Kidney glomerular epithelial cell (primary cell): ENCODE measurements at regions not wholly inside any gene's neighbourhood (a gene's known extent, or its start where the extent isn't known, plus 50 kb on each side); places are given as distances from the start of the nearest gene placed in this dataset.

Experiments used
- DNase-seq: peaks from one replicate; lab custom pipeline; 2025; lab: John Stamatoyannopoulos, UW

- no peak for DNase-seq
These were observed 50.5 kb upstream of the LRRC1 start for GRCh38 chr6:53744321-53744720.

GRCh38 chr6:53741034-53741823, 53.6 kb upstream of the LRRC1 start:
- DNase-seq, result no peak

- no peak for DNase-seq
These were observed 57.1 kb upstream of the LRRC1 start for GRCh38 chr6:53737746-53738145.

GRCh38 chr6:53735896-53736295, 58.9 kb upstream of the LRRC1 start:
- DNase-seq, result no peak

- DNase-seq, result peak; percentile 86
These were observed 60.1 kb upstream of the LRRC1 start for GRCh38 chr6:53734473-53735299.

- DNase-seq, result no peak
These were observed 62.8 kb upstream of the LRRC1 start for GRCh38 chr6:53731866-53732636.

- DNase-seq, result no peak
These were observed 64.0 kb upstream of the LRRC1 start for GRCh38 chr6:53730767-53731166.

- DNase-seq, result peak; percentile 35
These were observed 63.1 kb upstream of the KLHL31 start for GRCh38 chr6:53728570-53729194.

- DNase-seq, result no peak
These were observed 62.2 kb upstream of the KLHL31 start for GRCh38 chr6:53727748-53728147.

- DNase-seq, result peak; percentile 76
These were observed 60.4 kb upstream of the KLHL31 start for GRCh38 chr6:53725791-53726575.

- DNase-seq, result no peak
These were observed 58.9 kb upstream of the KLHL31 start for GRCh38 chr6:53724501-53724900.

- no peak for DNase-seq
These were observed 57.8 kb upstream of the KLHL31 start for GRCh38 chr6:53723331-53723730.

- no peak for DNase-seq
These were observed 56.2 kb upstream of the KLHL31 start for GRCh38 chr6:53721766-53722165.

- peak; percentile 69 for DNase-seq
These were observed 53.3 kb upstream of the KLHL31 start for GRCh38 chr6:53718597-53719460.

- no peak for DNase-seq
These were observed 52.0 kb upstream of the KLHL31 start for GRCh38 chr6:53717566-53717965.

- DNase-seq, result no peak
These were observed 49.9 kb upstream of the KLHL31 start for GRCh38 chr6:53715434-53715833.
